CD14-positive monocyte (primary cell): ENCODE measurements at regions not wholly inside any gene's neighbourhood (a gene's known extent, or its start where the extent isn't known, plus 50 kb on each side); places are given as distances from the start of the nearest gene placed in this dataset.
"Not testable (repeated sequence)": the region's sequence is repeated elsewhere in the genome, so short reads cannot be mapped to it uniquely, and the experiment has no call there.

Experiments
- DNase-seq, 3 donors: peaks; one replicate each; pipeline ENCODE4 v3.0.0-alpha.2; 2011 to 2022
- H2AFZ ChIP-seq: 2 replicates; pipeline ENCODE4 v1.6.0; 2012; ENCODE audit warnings: mild to moderate bottlenecking, low read depth, low read length, inconsistent platforms; ENCODE audit not compliant: insufficient read depth, poor library complexity, severe bottlenecking
- H3K27ac ChIP-seq, 2 donors: 1 replicate in 1 of 2; 2 replicates in 1 of 2; pipeline ENCODE4 v1.5.1; 2012 to 2013; ENCODE audit warnings: low read length in 2 of 2, control low read depth in 1 of 2, inconsistent platforms in 1 of 2, low read depth in 1 of 2, mild to moderate bottlenecking in 1 of 2
- H3K27me3 ChIP-seq, 2 donors: one replicate each; pipeline versions ENCODE4 v1.6.0 to v1.6.1; 2011 to 2013; ENCODE audit warnings: low read length in 2 of 2; ENCODE audit not compliant: control insufficient read depth in 2 of 2, insufficient read depth in 2 of 2
- H3K36me3 ChIP-seq, 2 donors: replicated peaks in 1 of 2; 1 replicate in 1 of 2; 2 replicates in 1 of 2; pipeline versions ENCODE4 v1.5.1 to v1.6.1; 2012 to 2013; ENCODE audit warnings: low read length in 2 of 2, control low read depth in 1 of 2, inconsistent platforms in 1 of 2, mild to moderate bottlenecking in 1 of 2; ENCODE audit not compliant: insufficient read depth in 2 of 2, control insufficient read depth in 1 of 2
- H3K4me1 ChIP-seq, 2 donors: 1 replicate in 1 of 2; 2 replicates in 1 of 2; pipeline versions ENCODE4 v1.5.1 to v1.6.1; 2012 to 2013; ENCODE audit warnings: low read length in 2 of 2, control low read depth in 1 of 2, inconsistent platforms in 1 of 2, mild to moderate bottlenecking in 1 of 2, moderate library complexity in 1 of 2; ENCODE audit not compliant: insufficient read depth in 2 of 2, control insufficient read depth in 1 of 2
- H3K4me2 ChIP-seq: replicated peaks from 2 replicates; pipeline ENCODE3; 2012; ENCODE audit warnings: low read length, moderate library complexity, mild to moderate bottlenecking; ENCODE audit not compliant: poor library complexity, severe bottlenecking; ENCODE audit errors: extremely low read depth
- H3K4me3 ChIP-seq, 3 experiments: fragments of 200-600 bp in 1 of 3; sonication (generic) in 1 of 3; replicated peaks in 1 of 3; 1 replicate in 2 of 3; 2 replicates in 1 of 3; pipeline ENCODE4 v1.5.1; 2011 to 2013; ENCODE audit warnings: low read length in 3 of 3, mild to moderate bottlenecking in 3 of 3, control low read depth in 2 of 3, low read depth in 2 of 3, inconsistent platforms in 1 of 3, moderate library complexity in 1 of 3
- H3K79me2 ChIP-seq: 2 replicates; pipeline ENCODE4 v1.6.0; 2012; ENCODE audit warnings: mild to moderate bottlenecking, control low read depth, inconsistent platforms, low read length, moderate library complexity; ENCODE audit not compliant: insufficient read depth
- H3K9ac ChIP-seq: 2 replicates; pipeline ENCODE4 v1.6.0; 2017; ENCODE audit warnings: low read length, mild to moderate bottlenecking; ENCODE audit not compliant: insufficient read depth, poor library complexity, severe bottlenecking
- H3K9me3 ChIP-seq, 2 donors: replicated peaks in 1 of 2; 1 replicate in 1 of 2; 2 replicates in 1 of 2; pipeline versions ENCODE4 v1.5.1 to v1.6.1; 2012 to 2013; ENCODE audit warnings: low read length in 2 of 2, control low read depth in 1 of 2; ENCODE audit not compliant: control insufficient read depth in 1 of 2, insufficient read depth in 1 of 2
- H4K20me1 ChIP-seq: 2 replicates; pipeline ENCODE4 v1.6.0; 2012; ENCODE audit warnings: mild to moderate bottlenecking, low read length, control low read depth, moderate library complexity; ENCODE audit not compliant: insufficient read depth
- H3K27ac Mint-ChIP-seq, 7 donors: one replicate each; pipeline ENCODE4 v1.8.0; 2020; ENCODE audit warnings: mild to moderate bottlenecking in 7 of 7, mixed read lengths in 7 of 7, moderate library complexity in 6 of 7, inconsistent platforms in 2 of 7
- H3K27me3 Mint-ChIP-seq, 3 donors: one replicate each; pipeline ENCODE4 v1.8.0; 2021 to 2022; ENCODE audit warnings: low read depth in 3 of 3, mild to moderate bottlenecking in 3 of 3, mixed read lengths in 3 of 3, moderate library complexity in 3 of 3, inconsistent platforms in 1 of 3
- H3K36me3 Mint-ChIP-seq, 2 donors: one replicate each; pipeline ENCODE4 v1.8.0; 2020; ENCODE audit warnings: mixed read lengths in 2 of 2, inconsistent platforms in 1 of 2, mild to moderate bottlenecking in 1 of 2
- H3K4me1 Mint-ChIP-seq: one replicate; pipeline ENCODE4 v1.8.0; 2020; ENCODE audit warnings: mild to moderate bottlenecking, mixed read lengths
- H3K4me3 Mint-ChIP-seq, 2 donors: one replicate each; pipeline ENCODE4 v1.8.0; 2020; ENCODE audit warnings: mild to moderate bottlenecking in 2 of 2, mixed read lengths in 2 of 2, moderate library complexity in 1 of 2
- H3K9me3 Mint-ChIP-seq, 7 donors: one replicate each; pipeline ENCODE4 v1.8.0; 2020 to 2022; ENCODE audit warnings: mixed read lengths in 7 of 7, mild to moderate bottlenecking in 6 of 7, moderate library complexity in 6 of 7, inconsistent platforms in 2 of 7
- CTCF ChIP-seq: fragments of 200-600 bp; IDR thresholded peaks from one replicate; pipeline ENCODE4 v1.8.0; 2022; ENCODE audit warnings: antibody characterized with exemption, mild to moderate bottlenecking
- WGBS: methylation state at CpG from one replicate; pipeline ENCODE4 v1.1.5; 2013; ENCODE audit warnings: missing lambda C conversion rate; ENCODE audit not compliant: insufficient coverage; 5-methylcytosine and 5-hydroxymethylcytosine counted together
- intact Hi-C, 2 donors: fragments of 100-400 bp; cut with micrococcal nuclease; formaldehyde crosslinking; loops; one replicate each; pipeline versions ENCODE4 v1.15.0 to v1.15.1; 2023

DNA sequence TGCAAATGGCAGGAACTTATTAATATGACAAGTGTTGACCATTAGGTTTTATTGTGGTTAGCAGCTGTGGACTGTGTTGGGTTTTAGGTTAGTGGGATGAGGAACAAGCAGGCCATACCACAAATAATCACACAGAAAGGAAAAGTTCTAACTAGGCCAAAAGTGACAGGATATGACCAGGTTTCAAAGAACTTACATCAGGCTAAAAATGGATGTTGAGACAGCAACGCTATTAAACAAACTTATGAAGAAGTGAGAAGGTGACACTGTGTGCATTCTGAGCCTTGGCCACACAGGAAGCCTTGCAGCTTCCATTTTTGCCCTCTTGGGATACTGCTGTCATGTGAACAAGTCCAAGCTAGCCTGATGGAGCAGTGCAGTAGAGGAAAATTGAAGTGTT, 568.8 kb downstream of the HTR7 start:
- H3K4me1 ChIP-seq: no peaks in the 10 kb centered on the region

GRCh38 chr10:90293616-90294015, 564.2 kb downstream of the HTR7 start:
- no peak overlapping the region for H2AFZ ChIP-seq
- Mint-ChIP-seq H3K36me3 (no peaks in the 10 kb centered on the region), H3K27ac (no peak overlapping the region), H3K27me3 (peaks cover 0 to 2% (median 0%) of the 10 kb centered on the region in 3 donors), H3K4me1 (peaks cover 2% of the 10 kb centered on the region), H3K4me3 (no peak overlapping the region), H3K9me3 (peaks cover 0 to 9% (median 5%) of the 10 kb centered on the region in 7 donors)
- no peak overlapping the region for H3K4me3 ChIP-seq
- intact Hi-C loops: no loop called here
- WGBS: 86% methylated on average over 2 of the region's 4 CpGs
- no peak overlapping the region for H3K27ac ChIP-seq
- TF ChIP-seq CTCF: no peak
- H3K9me3 ChIP-seq: no peaks in the 10 kb centered on the region
- no peak overlapping the region for H3K4me2 ChIP-seq
- no peaks in the 10 kb centered on the region for H3K36me3 ChIP-seq
- H3K79me2 ChIP-seq: no peaks in the 10 kb centered on the region
- no peaks in the 10 kb centered on the region for H4K20me1 ChIP-seq
- H3K4me1 ChIP-seq: no peaks in the 10 kb centered on the region
- no peaks in the 10 kb centered on the region for H3K27me3 ChIP-seq
- H3K9ac ChIP-seq: no peak overlapping the region
- DNase-seq: no peak

More for the DNA sequence above, 568.8 kb downstream of the HTR7 start:
- H3K4me1 Mint-ChIP-seq: peaks cover 5% of the 10 kb centered on the region
- intact Hi-C loops: no loop called here
- no peak for TF ChIP-seq CTCF
- DNase-seq: no peak
- no peaks in the 10 kb centered on the region for H3K36me3 Mint-ChIP-seq
- Histone ChIP-seq H3K27ac (no peak overlapping the region), H3K9me3 (no peaks in the 10 kb centered on the region), H3K79me2 (no peaks in the 10 kb centered on the region), H4K20me1 (no peaks in the 10 kb centered on the region), H3K36me3 (no peaks in the 10 kb centered on the region), H3K4me2 (no peak overlapping the region), H3K4me3 (no peak overlapping the region), H3K9ac (no peak overlapping the region), H3K27me3 (no peaks in the 10 kb centered on the region), H2AFZ (no peak overlapping the region)
- H3K4me3 Mint-ChIP-seq: no peak overlapping the region
- 43% methylated on average over 1 of the region's 1 CpG for WGBS
- no peaks in the 10 kb centered on the region for H3K27me3 Mint-ChIP-seq
- H3K9me3 Mint-ChIP-seq: peaks cover 0 to 3% (median 0%) of the 10 kb centered on the region in 7 donors
- H3K27ac Mint-ChIP-seq: no peak overlapping the region

- H2AFZ ChIP-seq, H3K27ac ChIP-seq, H3K27me3 Mint-ChIP-seq, H3K27ac Mint-ChIP-seq, H3K79me2 ChIP-seq, H3K9me3 Mint-ChIP-seq, DNase-seq, H3K36me3 Mint-ChIP-seq, H3K9ac ChIP-seq, H4K20me1 ChIP-seq, H3K4me1 Mint-ChIP-seq, intact Hi-C loops, H3K9me3 ChIP-seq, H3K27me3 ChIP-seq, H3K4me1 ChIP-seq, H3K36me3 ChIP-seq, H3K4me2 ChIP-seq, H3K4me3 ChIP-seq, H3K4me3 Mint-ChIP-seq: not testable (repeated sequence)
- 94% methylated on average over 9 of the region's 11 CpGs for WGBS
Measured at GRCh38 chr10:90294821-90295540, 562.9 kb downstream of the HTR7 start.
